Ishikawa (cell line): ENCODE measurements at regions not wholly inside any gene's neighbourhood (a gene's known extent, or its start where the extent isn't known, plus 50 kb on each side); places are given as distances from the start of the nearest gene placed in this dataset.

ENCODE experiments used
- CEBPB ChIP-seq: IDR thresholded peaks from 2 replicates; pipeline ENCODE4 v1.6.1; 2012
- EGR1 ChIP-seq: IDR thresholded peaks from 2 replicates; pipeline ENCODE4 v1.6.1; 2012
- YY1 ChIP-seq: IDR thresholded peaks from 2 replicates; pipeline ENCODE4 v1.6.1; 2012; ENCODE audit warnings: low read depth
- TF ChIP-seq, protein P1 (sequence below): IDR thresholded peaks from 2 replicates; pipeline ENCODE4 v1.6.1; 2012; ENCODE audit warnings: low read depth, mild to moderate bottlenecking
- TF ChIP-seq, protein P2 (sequence below): IDR thresholded peaks from 2 replicates; pipeline ENCODE4 v1.6.1; 2012

DNA sequence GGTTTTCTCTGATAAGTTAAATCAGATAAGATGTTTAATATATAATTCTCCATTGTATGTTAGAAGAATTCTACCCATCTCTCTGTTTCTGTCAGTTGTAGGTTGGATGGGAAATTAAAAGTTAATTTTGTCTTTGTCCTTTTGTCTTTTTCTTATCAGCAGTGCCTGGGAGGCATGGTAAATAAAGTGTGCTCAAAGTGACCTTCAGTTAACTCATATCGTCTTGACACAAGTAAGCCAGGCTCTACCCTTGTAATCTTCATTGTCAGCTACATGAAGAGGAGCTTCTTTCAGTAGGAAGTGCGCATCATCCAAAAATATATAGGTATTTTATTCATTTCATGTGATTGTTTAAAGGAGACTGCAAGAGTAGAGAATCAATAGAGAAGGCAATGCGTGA is 138.9 kb upstream of the NRIP1 start:
- TF ChIP-seq YY1: no peak
- no peak for TF ChIP-seq EGR1
- TF ChIP-seq, protein P1, sequence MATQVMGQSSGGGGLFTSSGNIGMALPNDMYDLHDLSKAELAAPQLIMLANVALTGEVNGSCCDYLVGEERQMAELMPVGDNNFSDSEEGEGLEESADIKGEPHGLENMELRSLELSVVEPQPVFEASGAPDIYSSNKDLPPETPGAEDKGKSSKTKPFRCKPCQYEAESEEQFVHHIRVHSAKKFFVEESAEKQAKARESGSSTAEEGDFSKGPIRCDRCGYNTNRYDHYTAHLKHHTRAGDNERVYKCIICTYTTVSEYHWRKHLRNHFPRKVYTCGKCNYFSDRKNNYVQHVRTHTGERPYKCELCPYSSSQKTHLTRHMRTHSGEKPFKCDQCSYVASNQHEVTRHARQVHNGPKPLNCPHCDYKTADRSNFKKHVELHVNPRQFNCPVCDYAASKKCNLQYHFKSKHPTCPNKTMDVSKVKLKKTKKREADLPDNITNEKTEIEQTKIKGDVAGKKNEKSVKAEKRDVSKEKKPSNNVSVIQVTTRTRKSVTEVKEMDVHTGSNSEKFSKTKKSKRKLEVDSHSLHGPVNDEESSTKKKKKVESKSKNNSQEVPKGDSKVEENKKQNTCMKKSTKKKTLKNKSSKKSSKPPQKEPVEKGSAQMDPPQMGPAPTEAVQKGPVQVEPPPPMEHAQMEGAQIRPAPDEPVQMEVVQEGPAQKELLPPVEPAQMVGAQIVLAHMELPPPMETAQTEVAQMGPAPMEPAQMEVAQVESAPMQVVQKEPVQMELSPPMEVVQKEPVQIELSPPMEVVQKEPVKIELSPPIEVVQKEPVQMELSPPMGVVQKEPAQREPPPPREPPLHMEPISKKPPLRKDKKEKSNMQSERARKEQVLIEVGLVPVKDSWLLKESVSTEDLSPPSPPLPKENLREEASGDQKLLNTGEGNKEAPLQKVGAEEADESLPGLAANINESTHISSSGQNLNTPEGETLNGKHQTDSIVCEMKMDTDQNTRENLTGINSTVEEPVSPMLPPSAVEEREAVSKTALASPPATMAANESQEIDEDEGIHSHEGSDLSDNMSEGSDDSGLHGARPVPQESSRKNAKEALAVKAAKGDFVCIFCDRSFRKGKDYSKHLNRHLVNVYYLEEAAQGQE: no peak
- TF ChIP-seq CEBPB: no peak
- TF ChIP-seq, protein P2, sequence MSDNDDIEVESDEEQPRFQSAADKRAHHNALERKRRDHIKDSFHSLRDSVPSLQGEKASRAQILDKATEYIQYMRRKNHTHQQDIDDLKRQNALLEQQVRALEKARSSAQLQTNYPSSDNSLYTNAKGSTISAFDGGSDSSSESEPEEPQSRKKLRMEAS: no peak
